IMR-90 (cell line): ENCODE measurements at regions not wholly inside any gene's neighbourhood (a gene's known extent, or its start where the extent isn't known, plus 50 kb on each side); places are given as distances from the start of the nearest gene placed in this dataset.

Experiments
- ATAC-seq: fragments of 200-7000 bp; cut with Tn5 transposase; 2 replicates; pipeline ENCODE4 v1.9.1; 2020; ENCODE audit warnings: low read depth, mild to moderate bottlenecking, moderate library complexity
- BruUV-seq: library from RNA; stranded (reverse); fragments of 400-500 nt; replicated peaks from 2 replicates; lab custom pipeline; 2021; lab: Mats Ljungman, UMichigan
- CTCF ChIA-PET: fragments of 300-600 bp; formaldehyde crosslinking; extraction: SDS; loops from one replicate; lab custom pipeline; 2021; ENCODE audit warnings: antibody characterized with exemption; lab: Yijun Ruan, JAX
- POLR2A ChIA-PET: fragments of 300-600 bp; sonication (Branson Sonifier 250); formaldehyde crosslinking; loops from one replicate; lab custom pipeline; 2022; ENCODE audit warnings: antibody characterized with exemption; ENCODE audit not compliant: unreplicated experiment; lab: Charles Lee
- DNase-seq: peaks from one replicate; pipeline ENCODE4 v3.0.0; 2013
- H2AFZ ChIP-seq: replicated peaks from 2 replicates; pipeline ENCODE3; 2013; ENCODE audit warnings: low read length, mild to moderate bottlenecking; ENCODE audit not compliant: poor library complexity
- H2AK5ac ChIP-seq: 2 replicates; pipeline ENCODE4 v1.6.1; 2013; ENCODE audit warnings: low read depth, low read length, inconsistent platforms
- H2AK9ac ChIP-seq: replicated peaks from 2 replicates; pipeline ENCODE3; 2013; ENCODE audit warnings: mild to moderate bottlenecking, low read depth, low read length, moderate library complexity; ENCODE audit not compliant: poor library complexity
- H2BK120ac ChIP-seq: 2 replicates; pipeline ENCODE4 v1.6.1; 2013; ENCODE audit warnings: low read depth, low read length, inconsistent platforms
- H2BK15ac ChIP-seq: 3 replicates; pipeline ENCODE4 v1.6.1; 2013; ENCODE audit warnings: low read depth, low read length, inconsistent platforms
- H2BK20ac ChIP-seq: 2 replicates; pipeline ENCODE4 v1.6.1; 2013; ENCODE audit warnings: low read depth, mild to moderate bottlenecking, inconsistent platforms, low read length, moderate library complexity
- H2BK5ac ChIP-seq: 2 replicates; pipeline ENCODE4 v1.6.1; 2013; ENCODE audit warnings: mild to moderate bottlenecking, low read depth, low read length, inconsistent platforms; ENCODE audit not compliant: poor library complexity, severe bottlenecking
- H3K14ac ChIP-seq: replicated peaks from 2 replicates; pipeline ENCODE4 v1.6.1; 2013; ENCODE audit warnings: low read depth, low read length, inconsistent platforms
- H3K18ac ChIP-seq: 2 replicates; pipeline ENCODE4 v1.6.1; 2013; ENCODE audit warnings: low read depth, low read length, control low read depth
- H3K23ac ChIP-seq: 2 replicates; pipeline ENCODE4 v1.6.1; 2013; ENCODE audit warnings: low read depth, low read length, inconsistent platforms
- H3K27ac ChIP-seq: 2 replicates; pipeline ENCODE4 v1.5.1; 2013; ENCODE audit warnings: mild to moderate bottlenecking, control low read depth, low read length; ENCODE audit not compliant: insufficient read depth
- H3K27me3 ChIP-seq: 2 replicates; pipeline ENCODE4 v1.6.1; 2013; ENCODE audit warnings: low read length; ENCODE audit not compliant: control insufficient read depth, insufficient read depth
- H3K36me3 ChIP-seq: 2 replicates; pipeline ENCODE4 v1.6.1; 2013; ENCODE audit warnings: low read length, mixed read lengths; ENCODE audit not compliant: control insufficient read depth, insufficient read depth
- H3K4ac ChIP-seq: 2 replicates; pipeline ENCODE4 v1.6.1; 2013; ENCODE audit warnings: low read depth, low read length, inconsistent platforms
- H3K4me1 ChIP-seq: 2 replicates; pipeline ENCODE4 v1.6.1; 2013; ENCODE audit warnings: low read length, mixed read lengths; ENCODE audit not compliant: control insufficient read depth, insufficient read depth
- H3K4me2 ChIP-seq: 2 replicates; pipeline ENCODE4 v1.6.1; 2013; ENCODE audit warnings: low read depth, mild to moderate bottlenecking, control low read depth, low read length, moderate library complexity
- H3K4me3 ChIP-seq: 2 replicates; pipeline ENCODE4 v1.5.1; 2013; ENCODE audit warnings: low read depth, mild to moderate bottlenecking, control low read depth, low read length, moderate library complexity; ENCODE audit not compliant: insufficient read depth
- H3K56ac ChIP-seq: 2 replicates; pipeline ENCODE4 v1.6.1; 2013; ENCODE audit warnings: low read length, inconsistent platforms; ENCODE audit not compliant: insufficient read depth; ENCODE audit errors: extremely low read depth
- H3K79me1 ChIP-seq, 2 experiments: 2 replicates each; pipeline ENCODE4 v1.6.1; 2013; ENCODE audit warnings: low read length in 2 of 2, inconsistent platforms in 1 of 2, low read depth in 1 of 2
- H3K9ac ChIP-seq: 2 replicates; pipeline ENCODE4 v1.6.1; 2013; ENCODE audit warnings: low read depth, low read length, control low read depth
- H3K9me1 ChIP-seq: 2 replicates; pipeline ENCODE4 v1.6.1; 2013; ENCODE audit warnings: low read length, inconsistent platforms; ENCODE audit not compliant: insufficient read depth
- H3K9me3 ChIP-seq: 2 replicates; pipeline ENCODE4 v1.6.1; 2013; ENCODE audit warnings: low read length; ENCODE audit not compliant: control insufficient read depth, insufficient read depth
- H4K20me1 ChIP-seq: 2 replicates; pipeline ENCODE4 v1.6.1; 2013; ENCODE audit warnings: low read length, inconsistent platforms; ENCODE audit not compliant: insufficient read depth
- H4K5ac ChIP-seq: 2 replicates; pipeline ENCODE4 v1.6.1; 2013; ENCODE audit warnings: mild to moderate bottlenecking, low read depth, low read length, control low read depth
- H4K8ac ChIP-seq, 2 experiments: 2 replicates each; pipeline ENCODE4 v1.6.1; 2013; ENCODE audit warnings: low read depth in 2 of 2, low read length in 2 of 2, control low read depth in 1 of 2, inconsistent platforms in 1 of 2
- H4K91ac ChIP-seq: 2 replicates; pipeline ENCODE4 v1.6.1; 2013; ENCODE audit warnings: low read depth, low read length, inconsistent platforms; ENCODE audit not compliant: insufficient read depth
- FOS ChIP-seq: fragments of 150-350 bp; IDR thresholded peaks from 2 replicates; pipeline ENCODE4 v1.6.1; 2016; ENCODE audit warnings: low read depth, low read length
- SMC3 ChIP-seq: fragments of 150-350 bp; IDR thresholded peaks from 2 replicates; pipeline ENCODE4 v1.6.1; 2016; ENCODE audit warnings: low read depth, mild to moderate bottlenecking, antibody characterized with exemption, low read length, moderate library complexity
- WGBS, 2 experiments: methylation state at CpG; one replicate each; pipeline versions ENCODE4 v1.1.5 to v1.1.7; 2013; ENCODE audit warnings: missing lambda C conversion rate in 2 of 2; ENCODE audit not compliant: insufficient read length in 1 of 2; ENCODE audit errors: extremely low coverage in 2 of 2; 5-methylcytosine and 5-hydroxymethylcytosine counted together
- dilution Hi-C: fragments of 300-500 bp; cut with HindIII; formaldehyde crosslinking; loops from one replicate; pipeline ENCODE4 v1.14.3; 2018; ENCODE audit warnings: low sequenced_read_pairs; ENCODE audit not compliant: unreplicated experiment
- in situ Hi-C: fragments of 300-500 bp; cut with MboI; formaldehyde crosslinking; loops from 3 replicates; pipeline ENCODE4 v1.14.3; 2019; ENCODE audit warnings: low sequenced_read_pairs, inconsistent platforms, mixed read lengths
- intact Hi-C: fragments of 100-400 bp; cut with micrococcal nuclease; formaldehyde crosslinking; loops from 2 replicates; pipeline ENCODE4 v1.10.0; 2022

DNA sequence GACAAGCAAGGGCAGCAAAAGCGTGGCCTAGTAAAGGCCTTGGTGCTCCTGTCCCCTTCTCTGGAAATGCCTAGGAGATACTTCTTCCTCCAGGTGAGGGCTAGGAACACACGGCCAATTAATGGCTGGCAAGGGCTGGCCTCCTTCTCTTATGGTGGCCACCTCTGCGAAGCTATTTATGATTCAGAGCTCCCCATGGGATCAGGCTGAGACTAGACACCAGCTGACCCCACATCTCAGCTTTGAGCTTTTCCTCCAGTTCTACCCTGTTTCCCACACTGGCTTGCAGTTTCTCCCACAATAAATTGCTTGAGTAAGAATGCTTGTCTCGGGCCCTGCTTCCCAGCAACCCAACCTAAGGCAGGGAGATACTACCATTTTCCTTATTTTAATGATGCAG is 53.7 kb downstream of the CAMK2N1 start:
- Histone ChIP-seq H3K36me3 (no peaks in the 10 kb centered on the region), H3K4me2 (no peak overlapping the region), H2AFZ (no peak overlapping the region), H2BK20ac (no peak overlapping the region), H3K4me3 (no peak overlapping the region), H2BK120ac (no peak overlapping the region), H3K23ac (no peak overlapping the region), H3K18ac (no peak overlapping the region), H2BK15ac (no peak overlapping the region), H4K8ac (no peak overlapping the region), H4K20me1 (no peaks in the 10 kb centered on the region), H3K27ac (no peak overlapping the region), H2AK9ac (no peak overlapping the region), H3K4ac (no peak overlapping the region), H3K27me3 (peaks cover 13% of the 10 kb centered on the region), H2AK5ac (no peak overlapping the region), H3K9ac (no peak overlapping the region), H3K9me3 (no peaks in the 10 kb centered on the region), H3K56ac (no peak overlapping the region), H4K91ac (no peak overlapping the region), H3K9me1 (0 out of 2 replicates have a peak, but pooled peaks cover 2% of the 10 kb centered on the region), H3K79me1 (no peaks in the 10 kb centered on the region), H2BK5ac (no peak overlapping the region), H3K4me1 (peaks cover 4% of the 10 kb centered on the region), H3K14ac (no peak overlapping the region), H4K5ac (no peak overlapping the region)
- dilution Hi-C loops: no loop called here
- TF ChIP-seq SMC3 (no peak), FOS (no peak)
- ChIA-PET CTCF (interaction anchor here (0.8 kb wide), 1 partner anchor 220 kb away, joined by 3 read pairs; no protein-coding TSS in a partner anchor), POLR2A (no interaction called here)
- in situ Hi-C loops: no loop called here
- 94% methylated on average over 2 of the region's 4 CpGs; no CpG with 5 or more reads in 1 of the 2 experiments for WGBS, 2 experiments
- BruUV-seq: no TSS peak
- intact Hi-C loops: loop anchor here (5.0 kb wide), 2 partner anchors 70 to 220 kb away; no protein-coding TSS in a partner anchor
- no peak for DNase-seq
- ATAC-seq: no peak
